ENCODE measurements at regions not wholly inside any gene's neighbourhood (a gene's known extent, or its start where the extent isn't known, plus 50 kb on each side); places are given as distances from the start of the nearest gene placed in this dataset.

GRCh38 chr10:57460540-57460939 is 807.2 kb downstream of the IPMK start:
- no peak overlapping the region for H3K4me3 Mint-ChIP-seq
- H3K36me3 Mint-ChIP-seq (ENCODE audit: low read depth), result no peaks in the 10 kb centered on the region
- H3K9me3 Mint-ChIP-seq, result no peaks in the 10 kb centered on the region
- H3K27me3 Mint-ChIP-seq (ENCODE audit: low read depth), result no peaks in the 10 kb centered on the region
- no peaks in the 10 kb centered on the region for H3K4me1 Mint-ChIP-seq (ENCODE audit: low read depth)
- H3K27ac Mint-ChIP-seq, result no peak overlapping the region

- H3K27me3 Mint-ChIP-seq (ENCODE audit: low read depth), result no peaks in the 10 kb centered on the region
- H3K36me3 Mint-ChIP-seq (ENCODE audit: low read depth), result no peaks in the 10 kb centered on the region
- H3K27ac Mint-ChIP-seq, result no peak overlapping the region
- no peaks in the 10 kb centered on the region for H3K9me3 Mint-ChIP-seq
- no peak overlapping the region for H3K4me3 Mint-ChIP-seq
- no peaks in the 10 kb centered on the region for H3K4me1 Mint-ChIP-seq (ENCODE audit: low read depth)
Observed at GRCh38 chr10:57457972-57458512, 809.7 kb downstream of the IPMK start.

GRCh38 chr10:57430376-57430775 is 837.3 kb downstream of the IPMK start:
- H3K36me3 Mint-ChIP-seq (ENCODE audit: low read depth), result no peaks in the 10 kb centered on the region
- no peaks in the 10 kb centered on the region for H3K9me3 Mint-ChIP-seq
- no peaks in the 10 kb centered on the region for H3K27me3 Mint-ChIP-seq (ENCODE audit: low read depth)
- H3K4me1 Mint-ChIP-seq (ENCODE audit: low read depth), result no peaks in the 10 kb centered on the region
- no peak overlapping the region for H3K27ac Mint-ChIP-seq
- no peak overlapping the region for H3K4me3 Mint-ChIP-seq

GRCh38 chr10:57420881-57421280 is 846.8 kb downstream of the IPMK start:
- H3K9me3 Mint-ChIP-seq, result peaks cover 4% of the 10 kb centered on the region
- no peak overlapping the region for H3K4me3 Mint-ChIP-seq
- H3K4me1 Mint-ChIP-seq (ENCODE audit: low read depth), result no peaks in the 10 kb centered on the region

GRCh38 chr10:57418476-57418875 is 849.2 kb downstream of the IPMK start:
- no peak overlapping the region for H3K4me3 Mint-ChIP-seq
- H3K27me3 Mint-ChIP-seq (ENCODE audit: low read depth), result no peaks in the 10 kb centered on the region
- H3K4me1 Mint-ChIP-seq (ENCODE audit: low read depth), result no peaks in the 10 kb centered on the region
- H3K36me3 Mint-ChIP-seq (ENCODE audit: low read depth), result no peaks in the 10 kb centered on the region
- H3K27ac Mint-ChIP-seq, result no peak overlapping the region
- peaks cover 8% of the 10 kb centered on the region for H3K9me3 Mint-ChIP-seq

More at GRCh38 chr10:57420881-57421280, 846.8 kb downstream of the IPMK start:
- Mint-ChIP-seq H3K27ac (no peak overlapping the region), H3K36me3 (ENCODE audit: low read depth) (no peaks in the 10 kb centered on the region), H3K27me3 (ENCODE audit: low read depth) (no peaks in the 10 kb centered on the region)

- Mint-ChIP-seq H3K27ac (no peak overlapping the region), H3K4me3 (no peak overlapping the region), H3K4me1 (ENCODE audit: low read depth) (no peaks in the 10 kb centered on the region), H3K36me3 (ENCODE audit: low read depth) (no peaks in the 10 kb centered on the region), H3K9me3 (no peaks in the 10 kb centered on the region), H3K27me3 (ENCODE audit: low read depth) (no peaks in the 10 kb centered on the region)
Observed at GRCh38 chr10:57395923-57396322, 871.8 kb downstream of the IPMK start.

GRCh38 chr10:57367412-57367811 is 900.3 kb downstream of the IPMK start:
- H3K27me3 Mint-ChIP-seq (ENCODE audit: low read depth), result no peaks in the 10 kb centered on the region

GRCh38 chr10:57362811-57363210 is 904.9 kb downstream of the IPMK start:
- no peaks in the 10 kb centered on the region for H3K4me1 Mint-ChIP-seq (ENCODE audit: low read depth)
- H3K27me3 Mint-ChIP-seq (ENCODE audit: low read depth), result no peaks in the 10 kb centered on the region
- H3K27ac Mint-ChIP-seq, result no peak overlapping the region
- no peaks in the 10 kb centered on the region for H3K36me3 Mint-ChIP-seq (ENCODE audit: low read depth)
- no peaks in the 10 kb centered on the region for H3K9me3 Mint-ChIP-seq
- H3K4me3 Mint-ChIP-seq, result no peak overlapping the region

More at GRCh38 chr10:57367412-57367811, 900.3 kb downstream of the IPMK start:
- Mint-ChIP-seq H3K4me3 (no peak overlapping the region), H3K27ac (no peak overlapping the region), H3K4me1 (ENCODE audit: low read depth) (no peaks in the 10 kb centered on the region), H3K9me3 (no peaks in the 10 kb centered on the region), H3K36me3 (ENCODE audit: low read depth) (no peaks in the 10 kb centered on the region)

GRCh38 chr10:57353403-57354003 is 914.2 kb downstream of the IPMK start:
- no peak overlapping the region for H3K4me3 Mint-ChIP-seq
- H3K27ac Mint-ChIP-seq, result no peak overlapping the region
- no peaks in the 10 kb centered on the region for H3K27me3 Mint-ChIP-seq (ENCODE audit: low read depth)
- no peaks in the 10 kb centered on the region for H3K4me1 Mint-ChIP-seq (ENCODE audit: low read depth)
- H3K9me3 Mint-ChIP-seq, result no peaks in the 10 kb centered on the region
- no peaks in the 10 kb centered on the region for H3K36me3 Mint-ChIP-seq (ENCODE audit: low read depth)

- no peaks in the 10 kb centered on the region for H3K27me3 Mint-ChIP-seq (ENCODE audit: low read depth)
- H3K4me3 Mint-ChIP-seq, result no peak overlapping the region
- no peaks in the 10 kb centered on the region for H3K9me3 Mint-ChIP-seq
- no peaks in the 10 kb centered on the region for H3K4me1 Mint-ChIP-seq (ENCODE audit: low read depth)
- no peaks in the 10 kb centered on the region for H3K36me3 Mint-ChIP-seq (ENCODE audit: low read depth)
- no peak overlapping the region for H3K27ac Mint-ChIP-seq
Observed at GRCh38 chr10:57351076-57351475, 916.6 kb downstream of the IPMK start.

GRCh38 chr10:57341294-57341693 is 926.4 kb downstream of the IPMK start:
- no peaks in the 10 kb centered on the region for H3K27me3 Mint-ChIP-seq (ENCODE audit: low read depth)
- no peak overlapping the region for H3K4me3 Mint-ChIP-seq
- peaks cover 14% of the 10 kb centered on the region for H3K9me3 Mint-ChIP-seq
- H3K36me3 Mint-ChIP-seq (ENCODE audit: low read depth), result no peaks in the 10 kb centered on the region
- no peaks in the 10 kb centered on the region for H3K4me1 Mint-ChIP-seq (ENCODE audit: low read depth)
- no peak overlapping the region for H3K27ac Mint-ChIP-seq

GRCh38 chr10:57338823-57339558 is 928.7 kb downstream of the IPMK start:
- Mint-ChIP-seq H3K4me1 (ENCODE audit: low read depth) (no peaks in the 10 kb centered on the region), H3K4me3 (no peak overlapping the region), H3K27ac (no peak overlapping the region), H3K27me3 (ENCODE audit: low read depth) (no peaks in the 10 kb centered on the region), H3K9me3 (peaks cover 6% of the 10 kb centered on the region), H3K36me3 (ENCODE audit: low read depth) (no peaks in the 10 kb centered on the region)

GRCh38 chr10:57336865-57337264 is 930.8 kb downstream of the IPMK start:
- Mint-ChIP-seq H3K27ac (no peak overlapping the region), H3K4me3 (no peak overlapping the region), H3K4me1 (ENCODE audit: low read depth) (no peaks in the 10 kb centered on the region), H3K27me3 (ENCODE audit: low read depth) (no peaks in the 10 kb centered on the region), H3K9me3 (no peaks in the 10 kb centered on the region), H3K36me3 (ENCODE audit: low read depth) (no peaks in the 10 kb centered on the region)

- Mint-ChIP-seq H3K27ac (no peak overlapping the region), H3K27me3 (ENCODE audit: low read depth) (no peaks in the 10 kb centered on the region), H3K9me3 (no peaks in the 10 kb centered on the region), H3K4me1 (ENCODE audit: low read depth) (no peaks in the 10 kb centered on the region), H3K36me3 (ENCODE audit: low read depth) (no peaks in the 10 kb centered on the region), H3K4me3 (no peak overlapping the region)
Observed at GRCh38 chr10:57336341-57336740, 931.4 kb downstream of the IPMK start.

- Mint-ChIP-seq H3K4me3 (no peak overlapping the region), H3K4me1 (ENCODE audit: low read depth) (no peaks in the 10 kb centered on the region), H3K27me3 (ENCODE audit: low read depth) (no peaks in the 10 kb centered on the region), H3K9me3 (no peaks in the 10 kb centered on the region), H3K27ac (no peak overlapping the region), H3K36me3 (ENCODE audit: low read depth) (no peaks in the 10 kb centered on the region)
Observed at GRCh38 chr10:57334523-57334922, 933.2 kb downstream of the IPMK start.

Measured in T-helper 1 cell treated with Interleukin-12 subunit alpha and Interleukin-12 subunit beta and Interleukin-4 antibody, amounts not matched to agents 30 μg/mL and 1 μg/mL, for 36 hours (primary cell).